GM23338 (cell line): ENCODE measurements at regions not wholly inside any gene's neighbourhood (a gene's known extent, or its start where the extent isn't known, plus 50 kb on each side); places are given as distances from the start of the nearest gene placed in this dataset.
"Not testable (repeated sequence)": the region's sequence is repeated elsewhere in the genome, so short reads cannot be mapped to it uniquely, and the experiment has no call there.

Experiments
- CTCF ChIP-seq, 2 experiments: fragments of 200-600 bp in 1 of 2; sonication (generic) in 1 of 2; conservative IDR thresholded peaks; 2 replicates each; pipeline versions ENCODE4 v1.5.1 to v1.6.1; 2016 to 2017; ENCODE audit warnings: antibody characterized with exemption in 2 of 2, low read depth in 2 of 2, mild to moderate bottlenecking in 2 of 2, moderate library complexity in 1 of 2
- ETS1 ChIP-seq: IDR thresholded peaks from 2 replicates; pipeline ENCODE4 v1.6.1; 2016; ENCODE audit warnings: antibody characterized with exemption
- EZH2 ChIP-seq: fragments of 200-600 bp; sonication (generic); IDR thresholded peaks from one replicate; pipeline ENCODE4 v1.8.0; 2017; ENCODE audit warnings: antibody characterized with exemption, mild to moderate bottlenecking, low read depth; ENCODE audit not compliant: unreplicated experiment
- JUNB ChIP-seq: IDR thresholded peaks from one replicate; pipeline ENCODE4 v1.6.1; 2016; ENCODE audit warnings: antibody characterized with exemption; ENCODE audit not compliant: unreplicated experiment

GRCh38 chr7:16948110-16948509 lies 66.3 kb upstream of the AGR3 start:
- TF ChIP-seq EZH2; CTCF (conservative IDR thresholded peaks at IDR 0.05; ENCODE audit: low read depth in 2 of 2); ETS1; JUNB: not testable (repeated sequence)
